Mucosa of descending colon (tissue), 3 donors: ENCODE measurements at regions not wholly inside any gene's neighbourhood (a gene's known extent, or its start where the extent isn't known, plus 50 kb on each side); places are given as distances from the start of the nearest gene placed in this dataset.

Source experiments
- ATAC-seq: fragments of 200-7000 bp; cut with Tn5 transposase; one replicate; pipeline ENCODE4 v1.9.1; 2020; ENCODE audit warnings: mild to moderate bottlenecking, moderate library complexity
- DNase-seq, 3 donors: peaks; one replicate each; pipeline ENCODE4 v3.0.0-alpha.2; 2020
- H3K36me3 ChIP-seq: fragments of 200-600 bp; one replicate; pipeline ENCODE4 v1.8.0; 2021; ENCODE audit warnings: low read depth, mild to moderate bottlenecking
- H3K4me1 ChIP-seq: fragments of 200-600 bp; one replicate; pipeline ENCODE4 v1.8.0; 2021; ENCODE audit warnings: low read depth, mild to moderate bottlenecking
- H3K4me3 ChIP-seq: fragments of 200-600 bp; one replicate; pipeline ENCODE4 v1.8.0; 2021; ENCODE audit warnings: mild to moderate bottlenecking
- H3K9me3 ChIP-seq: fragments of 200-600 bp; one replicate; pipeline ENCODE4 v1.8.0; 2021; ENCODE audit warnings: mild to moderate bottlenecking
- intact Hi-C, 2 donors: fragments of 100-400 bp; cut with DNase I in 1 of 2; cut with micrococcal nuclease in 1 of 2; formaldehyde crosslinking; loops; one replicate each; pipeline versions ENCODE4 v1.11.0 to v1.11.1; 2022; cut with DNase I, micrococcal nuclease
- TF ChIP-seq, protein P1 (sequence below): fragments of 200-600 bp; IDR thresholded peaks from one replicate; pipeline ENCODE4 v1.8.0; 2022; ENCODE audit warnings: antibody characterized with exemption, mild to moderate bottlenecking
- donor health status: DM: no; HTN: no; CAD: no; lungs with moderate emphysema.
- donor health status: DM: no; HTN: no; CAD: no.
- donor health status: DM: no; HTN: yes; CAD: no.

DNA sequence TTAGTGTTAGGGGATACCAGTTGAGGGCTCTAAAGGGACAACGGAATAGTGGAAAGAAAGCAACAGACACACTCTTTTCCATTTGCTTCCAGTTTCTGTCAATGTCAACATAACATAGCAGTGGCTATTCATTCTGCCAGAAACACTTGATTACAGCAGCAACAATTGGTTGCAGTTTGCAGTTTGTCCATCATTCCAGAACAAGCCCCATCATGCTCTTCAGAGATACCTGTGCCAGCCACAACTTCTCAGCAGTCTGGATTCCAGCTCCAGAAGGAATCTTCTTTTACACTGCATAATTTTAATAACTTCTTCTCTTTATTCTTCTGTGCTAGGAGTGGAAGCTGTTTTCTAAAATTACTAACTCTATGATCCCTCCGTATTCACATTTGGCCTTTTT, 1521.4 kb downstream of the PLA2G4A start:
- DNase-seq (no peak), ATAC-seq (no peak)
- H3K9me3 ChIP-seq, result peaks cover 8% of the 10 kb centered on the region
- intact Hi-C loops, result no loop called here
- H3K36me3 ChIP-seq, result no peaks in the 10 kb centered on the region
- TF ChIP-seq, protein P1, sequence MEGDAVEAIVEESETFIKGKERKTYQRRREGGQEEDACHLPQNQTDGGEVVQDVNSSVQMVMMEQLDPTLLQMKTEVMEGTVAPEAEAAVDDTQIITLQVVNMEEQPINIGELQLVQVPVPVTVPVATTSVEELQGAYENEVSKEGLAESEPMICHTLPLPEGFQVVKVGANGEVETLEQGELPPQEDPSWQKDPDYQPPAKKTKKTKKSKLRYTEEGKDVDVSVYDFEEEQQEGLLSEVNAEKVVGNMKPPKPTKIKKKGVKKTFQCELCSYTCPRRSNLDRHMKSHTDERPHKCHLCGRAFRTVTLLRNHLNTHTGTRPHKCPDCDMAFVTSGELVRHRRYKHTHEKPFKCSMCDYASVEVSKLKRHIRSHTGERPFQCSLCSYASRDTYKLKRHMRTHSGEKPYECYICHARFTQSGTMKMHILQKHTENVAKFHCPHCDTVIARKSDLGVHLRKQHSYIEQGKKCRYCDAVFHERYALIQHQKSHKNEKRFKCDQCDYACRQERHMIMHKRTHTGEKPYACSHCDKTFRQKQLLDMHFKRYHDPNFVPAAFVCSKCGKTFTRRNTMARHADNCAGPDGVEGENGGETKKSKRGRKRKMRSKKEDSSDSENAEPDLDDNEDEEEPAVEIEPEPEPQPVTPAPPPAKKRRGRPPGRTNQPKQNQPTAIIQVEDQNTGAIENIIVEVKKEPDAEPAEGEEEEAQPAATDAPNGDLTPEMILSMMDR, result no peak
- H3K4me3 ChIP-seq, result no peak overlapping the region
- H3K4me1 ChIP-seq, result no peaks in the 10 kb centered on the region

DNA sequence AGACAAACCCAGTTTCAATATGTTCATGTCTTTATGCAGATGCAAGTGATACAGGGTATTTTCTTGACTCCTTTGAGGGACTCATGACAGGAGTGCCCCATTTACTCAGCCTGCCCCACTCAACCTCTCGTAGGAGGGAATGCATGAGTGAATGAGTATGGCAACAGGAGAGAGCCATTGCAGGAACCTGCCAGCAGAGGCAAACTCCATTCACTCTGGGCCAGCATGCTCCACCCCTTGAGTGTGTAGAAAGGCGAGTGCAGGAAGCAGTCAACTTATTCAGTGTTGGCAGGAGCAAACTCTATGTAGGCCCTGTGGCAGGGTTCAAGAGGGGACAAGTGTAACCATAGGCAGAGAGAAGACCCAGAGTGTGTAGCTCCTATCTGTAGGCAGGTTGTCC, 1526.3 kb downstream of the PLA2G4A start:
- intact Hi-C loops, result no loop called here

DNA sequence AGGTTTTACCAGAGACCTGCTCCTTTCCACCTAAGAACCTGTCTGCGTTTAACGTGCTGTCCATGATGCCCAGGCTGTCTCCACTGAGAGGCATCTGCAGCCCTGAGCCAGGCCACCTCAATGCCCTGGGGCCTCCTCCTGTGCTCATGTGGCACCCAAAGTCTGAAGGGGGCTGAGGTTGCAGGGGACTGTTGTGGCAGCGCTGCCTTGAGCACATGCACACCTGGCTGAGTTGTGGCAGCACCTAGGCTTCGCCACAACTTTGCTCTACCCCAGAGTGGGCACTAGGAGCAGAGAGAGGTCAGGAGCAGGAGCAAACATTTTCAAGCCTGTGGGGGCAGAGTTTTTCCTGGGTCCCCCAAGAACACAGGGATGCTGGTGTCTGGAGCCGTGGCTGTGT, 1527.1 kb downstream of the PLA2G4A start:
- intact Hi-C loops, result no loop called here
- TF ChIP-seq, protein P1, result no peak
- no peak for DNase-seq

More for the DNA sequence above, 1526.3 kb downstream of the PLA2G4A start:
- no peaks in the 10 kb centered on the region for H3K36me3 ChIP-seq
- peaks cover 28% of the 10 kb centered on the region for H3K9me3 ChIP-seq
- TF ChIP-seq, protein P1, result no peak
- no peak for ATAC-seq
- DNase-seq, result no peak
- H3K4me1 ChIP-seq, result no peaks in the 10 kb centered on the region
- no peak overlapping the region for H3K4me3 ChIP-seq

DNA sequence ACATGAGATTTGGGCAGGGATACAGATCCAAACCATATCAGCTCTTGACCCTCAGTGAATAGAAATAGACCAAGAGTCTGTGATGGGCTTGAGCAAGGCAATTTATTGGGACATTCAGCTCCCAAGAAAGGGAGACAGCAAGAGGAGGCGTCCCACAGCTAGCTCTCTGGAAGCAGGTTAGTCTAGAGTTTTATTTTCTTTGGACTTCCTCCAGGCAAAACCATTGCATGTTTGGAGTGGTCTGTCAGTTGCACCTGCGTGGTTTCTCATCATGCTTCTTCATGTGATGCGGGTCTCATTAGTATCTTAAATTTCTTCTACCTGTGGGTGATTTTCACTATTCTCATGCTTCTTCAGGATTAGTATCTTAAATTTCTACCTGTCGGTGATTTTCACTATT, 1530.6 kb downstream of the PLA2G4A start:
- ATAC-seq, result no peak
- no peak for DNase-seq
- TF ChIP-seq, protein P1, result no peak
- Histone ChIP-seq H3K4me3 (no peak overlapping the region), H3K36me3 (no peaks in the 10 kb centered on the region), H3K9me3 (peaks cover 27% of the 10 kb centered on the region), H3K4me1 (no peaks in the 10 kb centered on the region)
- intact Hi-C loops, result no loop called here

More for the DNA sequence above, 1527.1 kb downstream of the PLA2G4A start:
- no peak for ATAC-seq
- no peak overlapping the region for H3K4me3 ChIP-seq
- no peaks in the 10 kb centered on the region for H3K4me1 ChIP-seq
- peaks cover 28% of the 10 kb centered on the region for H3K9me3 ChIP-seq
- no peaks in the 10 kb centered on the region for H3K36me3 ChIP-seq

DNA sequence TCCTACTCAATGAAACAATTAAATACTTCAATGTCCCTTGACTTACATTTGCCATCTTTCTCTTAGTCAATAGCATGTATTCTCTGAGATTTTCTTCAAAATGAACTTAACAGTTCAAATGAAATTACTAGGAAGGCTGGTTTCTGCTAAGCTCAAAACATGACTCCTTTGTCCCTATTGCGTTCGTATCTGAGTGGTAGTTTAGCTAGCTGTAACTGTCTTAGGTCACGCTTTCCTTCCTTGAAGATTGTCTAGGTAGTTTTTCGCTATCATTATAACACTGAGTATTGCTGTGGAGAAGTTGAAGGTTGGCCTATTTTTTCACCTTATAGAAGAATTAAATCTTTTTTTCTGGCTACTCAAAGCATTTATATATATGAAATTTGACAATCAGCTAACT, 1535.2 kb downstream of the PLA2G4A start:
- ATAC-seq (no peak), DNase-seq (no peak)
- peaks cover 5% of the 10 kb centered on the region for H3K9me3 ChIP-seq
- H3K4me1 ChIP-seq, result no peaks in the 10 kb centered on the region
- intact Hi-C loops, result no loop called here
- TF ChIP-seq, protein P1, result no peak
- no peak overlapping the region for H3K4me3 ChIP-seq
- H3K36me3 ChIP-seq, result no peaks in the 10 kb centered on the region

DNA sequence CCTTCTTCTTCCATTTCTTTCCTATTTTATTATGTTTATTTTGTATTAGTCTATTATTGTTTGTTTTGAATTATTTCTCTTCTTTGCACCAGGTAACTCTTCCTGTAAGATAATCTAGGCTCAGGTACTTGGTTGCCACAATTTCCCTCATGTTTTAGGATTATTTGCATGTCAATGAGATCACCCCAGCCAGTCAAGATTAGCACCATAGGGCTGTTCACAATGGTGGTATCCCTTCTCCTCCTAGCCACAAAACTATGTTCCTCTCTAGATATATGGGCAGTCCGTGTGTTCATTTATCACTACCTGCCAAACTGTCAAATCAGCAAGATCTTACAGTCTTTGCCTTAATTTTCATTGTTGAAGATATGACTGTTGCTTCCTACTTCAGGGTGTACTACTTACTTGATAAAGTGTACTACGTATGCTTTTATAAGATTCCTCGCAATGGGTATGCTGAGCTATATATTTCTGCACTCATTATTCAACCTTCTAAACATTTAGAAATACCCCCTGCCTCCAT, 1536.2 kb downstream of the PLA2G4A start:
- no peak for ATAC-seq
- no peak for DNase-seq

More for the DNA sequence above, 1536.2 kb downstream of the PLA2G4A start:
- Histone ChIP-seq H3K4me3 (no peak overlapping the region), H3K9me3 (no peaks in the 10 kb centered on the region), H3K36me3 (no peaks in the 10 kb centered on the region), H3K4me1 (no peaks in the 10 kb centered on the region)
- TF ChIP-seq, protein P1, result no peak
- intact Hi-C loops, result no loop called here
